DND-41 (cell line): ENCODE measurements at regions not wholly inside any gene's neighbourhood (a gene's known extent, or its start where the extent isn't known, plus 50 kb on each side); places are given as distances from the start of the nearest gene placed in this dataset.
"Not testable (repeated sequence)": the region's sequence is repeated elsewhere in the genome, so short reads cannot be mapped to it uniquely, and the experiment has no call there.

Source experiments
- CTCF ChIP-seq: IDR thresholded peaks from 2 replicates; pipeline ENCODE4 v1.5.1; 2012; ENCODE audit warnings: borderline replicate concordance, low read length, moderate library complexity, mild to moderate bottlenecking; ENCODE audit not compliant: poor library complexity, severe bottlenecking; ENCODE audit errors: extremely low read depth
- EZH2 ChIP-seq: IDR thresholded peaks from 3 replicates; pipeline ENCODE4 v1.6.1; 2012; ENCODE audit warnings: borderline replicate concordance, low read depth, mild to moderate bottlenecking, moderate library complexity, low read length, inconsistent platforms; ENCODE audit not compliant: severe bottlenecking

- not testable (repeated sequence) for TF ChIP-seq CTCF, EZH2
These were observed 173.7 kb downstream of the LRRC70 start for GRCh38 chr5:62752056-62752997.
